Uterus (tissue), 3 donors: ENCODE measurements at regions not wholly inside any gene's neighbourhood (a gene's known extent, or its start where the extent isn't known, plus 50 kb on each side); places are given as distances from the start of the nearest gene placed in this dataset.

ENCODE experiments used
- DNase-seq, 2 donors: peaks; one replicate each; pipeline ENCODE4 v3.0.0-alpha.2; 2019 to 2020
- H3K27ac ChIP-seq, 2 donors: fragments of 200-600 bp; sonication (generic); 1 replicate in 1 of 2; 2 replicates in 1 of 2; pipeline ENCODE4 v1.5.1; 2016 to 2018
- H3K27me3 ChIP-seq, 2 donors: fragments of 200-600 bp; sonication (generic); one replicate each; pipeline ENCODE4 v1.5.1; 2018 to 2019; ENCODE audit warnings: control low read depth in 1 of 2
- H3K36me3 ChIP-seq, 2 donors: fragments of 200-600 bp; sonication (generic); one replicate each; pipeline ENCODE4 v1.5.1; 2019; ENCODE audit warnings: control low read depth in 1 of 2
- H3K4me1 ChIP-seq, 2 donors: fragments of 200-600 bp; sonication (generic); one replicate each; pipeline ENCODE4 v1.5.1; 2018 to 2019; ENCODE audit warnings: control low read depth in 1 of 2
- H3K4me3 ChIP-seq, 2 donors: fragments of 200-600 bp; sonication (generic); 1 replicate in 1 of 2; 2 replicates in 1 of 2; pipeline ENCODE4 v1.5.1; 2018 to 2019; ENCODE audit warnings: mild to moderate bottlenecking in 1 of 2
- H3K9me3 ChIP-seq, 2 donors: fragments of 200-600 bp; sonication (generic); one replicate each; pipeline ENCODE4 v1.5.1; 2019; ENCODE audit warnings: control low read depth in 1 of 2
- CTCF ChIP-seq, 4 experiments: fragments of 200-600 bp in 2 of 4; fragments of 450-650 bp in 2 of 4; sonication (generic) in 2 of 4; IDR thresholded peaks; one replicate each; pipeline ENCODE4 v1.5.1; 2016 to 2019; ENCODE audit warnings: antibody characterized with exemption in 4 of 4, mild to moderate bottlenecking in 2 of 4, moderate library complexity in 1 of 4
- POLR2A ChIP-seq, 2 donors: fragments of 450-650 bp; IDR thresholded peaks; one replicate each; pipeline ENCODE4 v1.6.1; 2016; ENCODE audit warnings: antibody characterized with exemption in 2 of 2, mild to moderate bottlenecking in 1 of 2, moderate library complexity in 1 of 2
- intact Hi-C: fragments of 100-400 bp; cut with DNase I; formaldehyde crosslinking; loops from one replicate; pipeline ENCODE4 v1.15.1; 2023; ENCODE audit warnings: low total_unique reads
- donor health status: DM: yes; HTN: yes; CAD: no.

DNA sequence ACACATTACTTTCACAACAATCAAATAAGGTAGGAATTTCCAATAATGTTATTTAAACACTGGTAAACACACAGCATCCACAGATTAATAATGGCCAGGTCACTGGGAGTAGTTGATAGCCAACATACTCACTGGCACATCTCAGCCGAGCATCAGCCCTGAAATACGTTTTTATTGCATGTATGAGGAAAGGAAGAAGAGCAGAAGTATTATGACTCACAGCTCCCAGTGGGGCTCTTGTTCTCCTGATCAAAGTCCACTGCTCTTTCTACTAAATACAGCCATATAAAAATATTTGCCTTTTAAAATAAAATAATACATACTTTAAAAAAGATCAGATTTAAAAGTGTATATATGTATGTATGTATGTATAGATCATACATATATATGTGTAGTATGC is 999.6 kb downstream of the SUCLG1 start:
- peaks cover 0 to 3% of the 10 kb centered on the region in 2 donors for H3K9me3 ChIP-seq
- no peaks in the 10 kb centered on the region for H3K36me3 ChIP-seq
- TF ChIP-seq POLR2A (IDR thresholded peaks at IDR 0.05), result no peak
- no peak for TF ChIP-seq CTCF (IDR thresholded peaks at IDR 0.05)
- H3K27ac ChIP-seq, result no peak overlapping the region
- no peak overlapping the region for H3K4me3 ChIP-seq
- no peak for DNase-seq
- H3K4me1 ChIP-seq, result no peaks in the 10 kb centered on the region
- H3K27me3 ChIP-seq, result no peaks in the 10 kb centered on the region
- intact Hi-C loops, result no loop called here

DNA sequence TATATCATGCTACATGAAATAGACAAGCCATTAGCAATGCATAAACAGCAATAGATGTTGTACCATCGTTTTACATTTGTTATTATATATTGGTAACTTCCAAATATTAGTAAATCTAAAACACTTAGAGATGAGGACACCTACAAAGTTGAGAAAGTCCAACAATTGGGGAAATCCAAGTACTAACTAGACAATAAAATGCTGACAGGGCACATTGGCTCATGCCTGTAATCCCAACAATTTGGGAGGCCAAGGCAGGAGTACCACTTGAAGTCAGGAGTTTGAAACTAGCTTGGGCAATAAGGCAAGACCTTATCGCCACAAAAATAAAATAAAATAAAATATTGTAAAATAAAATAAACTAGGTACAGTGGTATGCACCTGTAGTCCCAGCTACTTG is 1023.1 kb downstream of the SUCLG1 start:
- DNase-seq, result no peak
- intact Hi-C loops, result no loop called here
- Histone ChIP-seq H3K9me3 (no peaks in the 10 kb centered on the region), H3K4me3 (no peak overlapping the region), H3K4me1 (no peaks in the 10 kb centered on the region), H3K27ac (no peak overlapping the region), H3K27me3 (no peaks in the 10 kb centered on the region), H3K36me3 (no peaks in the 10 kb centered on the region)
- TF ChIP-seq POLR2A (IDR thresholded peaks at IDR 0.05) (no peak), CTCF (IDR thresholded peaks at IDR 0.05) (no peak)

- intact Hi-C loops, result no loop called here
These were observed 1038.1 kb downstream of the SUCLG1 start for GRCh38 chr2:83420993-83421392.

GRCh38 chr2:83394134-83394904 is 1064.8 kb downstream of the SUCLG1 start:
- Histone ChIP-seq H3K27me3 (no peaks in the 10 kb centered on the region), H3K9me3 (no peaks in the 10 kb centered on the region), H3K27ac (no peak overlapping the region), H3K36me3 (no peaks in the 10 kb centered on the region), H3K4me3 (no peak overlapping the region), H3K4me1 (no peaks in the 10 kb centered on the region)
- intact Hi-C loops, result no loop called here
- no peak for DNase-seq
- TF ChIP-seq POLR2A (IDR thresholded peaks at IDR 0.05) (no peak), CTCF (IDR thresholded peaks at IDR 0.05) (no peak)

More at GRCh38 chr2:83420993-83421392, 1038.1 kb downstream of the SUCLG1 start:
- Histone ChIP-seq H3K4me1 (no peaks in the 10 kb centered on the region), H3K36me3 (no peaks in the 10 kb centered on the region), H3K4me3 (no peak overlapping the region), H3K9me3 (no peaks in the 10 kb centered on the region), H3K27ac (no peak overlapping the region), H3K27me3 (no peaks in the 10 kb centered on the region)
- DNase-seq, result no peak
- TF ChIP-seq CTCF (IDR thresholded peaks at IDR 0.05), result no peak
- no peak for TF ChIP-seq POLR2A (IDR thresholded peaks at IDR 0.05)

DNA sequence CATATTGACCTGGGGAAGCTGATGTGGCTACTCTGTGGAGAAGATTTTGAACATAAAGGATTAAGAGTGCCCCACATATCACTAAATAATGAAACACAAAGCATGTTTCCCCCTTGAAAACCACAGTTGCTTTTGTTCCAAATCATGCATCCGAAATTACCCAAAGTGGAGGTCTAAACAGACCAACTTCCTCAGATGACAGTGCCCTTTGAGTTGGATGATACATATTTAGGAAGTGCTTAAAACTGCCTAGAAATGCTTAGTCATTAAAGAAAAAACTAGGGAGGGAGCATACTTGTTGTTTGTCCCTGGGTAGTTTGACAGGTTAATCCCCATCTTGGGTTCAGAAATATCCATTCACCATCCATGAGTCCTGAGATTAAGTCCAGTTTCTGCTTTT is 1070.3 kb downstream of the SUCLG1 start:
- TF ChIP-seq CTCF (IDR thresholded peaks at IDR 0.05) (no peak), POLR2A (IDR thresholded peaks at IDR 0.05) (no peak)
- H3K36me3 ChIP-seq, result no peaks in the 10 kb centered on the region
- H3K4me3 ChIP-seq, result no peak overlapping the region
- H3K27me3 ChIP-seq, result no peaks in the 10 kb centered on the region
- no peaks in the 10 kb centered on the region for H3K9me3 ChIP-seq
- intact Hi-C loops, result no loop called here
- H3K27ac ChIP-seq, result no peak overlapping the region
- no peaks in the 10 kb centered on the region for H3K4me1 ChIP-seq
- DNase-seq, result no peak
